Astrocyte (in vitro differentiated cells and primary cell): ENCODE measurements at regions not wholly inside any gene's neighbourhood (a gene's known extent, or its start where the extent isn't known, plus 50 kb on each side); places are given as distances from the start of the nearest gene placed in this dataset.

ENCODE experiments used
- EZH2 ChIP-seq: IDR thresholded peaks from 2 replicates; pipeline ENCODE4 v1.6.1; 2012; ENCODE audit warnings: mild to moderate bottlenecking, low read length, inconsistent platforms; ENCODE audit not compliant: insufficient read depth
- TF ChIP-seq, protein P1 (sequence below): IDR thresholded peaks from 2 replicates; pipeline ENCODE4 v1.5.1; 2011; ENCODE audit warnings: low read depth, mild to moderate bottlenecking, inconsistent platforms, low read length, moderate library complexity; ENCODE audit not compliant: insufficient read depth

DNA sequence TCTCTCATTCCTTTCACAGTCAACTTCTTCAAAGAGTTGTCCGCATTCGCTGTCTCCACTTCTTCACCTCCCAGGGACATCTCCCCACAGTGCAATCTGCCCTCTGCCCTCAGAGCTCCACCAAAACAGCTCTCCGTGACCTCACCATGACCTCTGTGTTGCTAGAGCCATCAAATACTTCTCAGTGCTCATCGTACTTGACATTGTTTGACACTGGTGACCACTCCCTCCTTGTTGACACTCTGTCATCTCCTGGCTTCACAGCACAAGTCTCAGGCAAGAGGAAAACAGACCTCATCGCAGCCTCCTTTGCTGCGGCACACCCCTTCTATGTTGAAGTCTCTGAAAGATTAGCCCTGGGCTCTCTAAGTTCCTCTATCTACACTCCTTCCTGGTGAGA lies 90.5 kb upstream of the CCDC160 start:
- TF ChIP-seq, protein P1, sequence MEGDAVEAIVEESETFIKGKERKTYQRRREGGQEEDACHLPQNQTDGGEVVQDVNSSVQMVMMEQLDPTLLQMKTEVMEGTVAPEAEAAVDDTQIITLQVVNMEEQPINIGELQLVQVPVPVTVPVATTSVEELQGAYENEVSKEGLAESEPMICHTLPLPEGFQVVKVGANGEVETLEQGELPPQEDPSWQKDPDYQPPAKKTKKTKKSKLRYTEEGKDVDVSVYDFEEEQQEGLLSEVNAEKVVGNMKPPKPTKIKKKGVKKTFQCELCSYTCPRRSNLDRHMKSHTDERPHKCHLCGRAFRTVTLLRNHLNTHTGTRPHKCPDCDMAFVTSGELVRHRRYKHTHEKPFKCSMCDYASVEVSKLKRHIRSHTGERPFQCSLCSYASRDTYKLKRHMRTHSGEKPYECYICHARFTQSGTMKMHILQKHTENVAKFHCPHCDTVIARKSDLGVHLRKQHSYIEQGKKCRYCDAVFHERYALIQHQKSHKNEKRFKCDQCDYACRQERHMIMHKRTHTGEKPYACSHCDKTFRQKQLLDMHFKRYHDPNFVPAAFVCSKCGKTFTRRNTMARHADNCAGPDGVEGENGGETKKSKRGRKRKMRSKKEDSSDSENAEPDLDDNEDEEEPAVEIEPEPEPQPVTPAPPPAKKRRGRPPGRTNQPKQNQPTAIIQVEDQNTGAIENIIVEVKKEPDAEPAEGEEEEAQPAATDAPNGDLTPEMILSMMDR = no peak
- TF ChIP-seq EZH2 = no peak
